ENCODE measurements at regions not wholly inside any gene's neighbourhood (a gene's known extent, or its start where the extent isn't known, plus 50 kb on each side); places are given as distances from the start of the nearest gene placed in this dataset.

DNA sequence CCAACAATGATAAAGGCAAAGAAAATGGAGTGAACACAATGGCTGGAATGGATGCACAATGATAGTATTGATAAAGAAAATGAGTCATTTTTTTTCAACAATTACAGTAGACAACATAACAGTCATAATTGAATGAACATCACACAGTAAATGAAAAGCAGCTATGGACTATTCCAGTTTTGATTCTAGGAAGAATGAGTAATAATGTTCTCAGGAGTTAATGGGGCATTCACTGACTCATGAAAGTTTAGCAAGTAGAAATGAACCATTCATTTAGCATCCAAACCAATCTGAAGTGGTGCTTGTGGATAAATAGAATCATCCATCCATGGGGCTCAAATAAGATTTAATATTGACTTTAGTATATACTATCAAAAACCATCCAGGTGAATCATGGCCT, 1029.5 kb upstream of the GJE1 start:
- intact Hi-C loops (cut with DNase I): no loop called here
- Histone ChIP-seq H3K9me3 (no peaks in the 10 kb centered on the region), H3K4me3 (no peak overlapping the region), H3K27me3 (no peaks in the 10 kb centered on the region), H3K4me1 (no peaks in the 10 kb centered on the region), H3K36me3 (no peaks in the 10 kb centered on the region), H3K27ac (no peak overlapping the region)
- TF ChIP-seq CTCF (IDR thresholded peaks at IDR 0.05) (no peak), POLR2A (IDR thresholded peaks at IDR 0.05) (no peak)
- no peak for DNase-seq

- TF ChIP-seq CTCF (IDR thresholded peaks at IDR 0.05): no peak
- Histone ChIP-seq H3K9me3 (no peaks in the 10 kb centered on the region), H3K4me3 (no peak overlapping the region), H3K36me3 (no peaks in the 10 kb centered on the region), H3K27ac (no peak overlapping the region), H3K27me3 (no peaks in the 10 kb centered on the region), H3K4me1 (no peaks in the 10 kb centered on the region)
- WGBS, 2 donors: 69 to 78% methylated on average over 1 of the region's 1 CpG
- DNase-seq: no peak
- intact Hi-C loops (cut with DNase I): no loop called here
Measured at GRCh38 chr6:141097471-141097870, 1035.3 kb upstream of the GJE1 start.

DNA sequence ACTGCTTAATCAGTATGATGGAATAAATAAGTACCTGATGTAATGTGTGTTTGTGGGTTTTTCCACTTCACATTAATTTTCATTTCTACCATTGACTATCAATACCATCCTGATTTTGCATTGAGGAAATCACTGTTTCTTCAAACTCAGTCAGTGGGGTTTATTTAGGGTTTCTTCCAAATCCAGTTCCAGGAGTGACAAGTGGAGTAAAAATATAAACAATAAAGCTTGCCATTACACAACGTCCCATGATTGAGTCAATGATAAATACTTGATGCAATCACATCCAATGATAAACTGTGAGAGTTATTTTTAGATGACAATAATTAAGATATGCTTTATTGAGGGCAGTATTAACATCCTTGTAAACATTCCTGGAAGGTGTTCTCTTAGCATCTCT, 1037.4 kb upstream of the GJE1 start:
- Histone ChIP-seq H3K4me1 (no peaks in the 10 kb centered on the region), H3K27me3 (no peaks in the 10 kb centered on the region), H3K9me3 (no peaks in the 10 kb centered on the region), H3K36me3 (no peaks in the 10 kb centered on the region), H3K27ac (no peak overlapping the region), H3K4me3 (no peak overlapping the region)
- DNase-seq: no peak
- WGBS, 2 donors: 40 to 50% methylated on average over 1 of the region's 1 CpG
- TF ChIP-seq POLR2A (IDR thresholded peaks at IDR 0.05): no peak
- TF ChIP-seq CTCF (IDR thresholded peaks at IDR 0.05): no peak
- intact Hi-C loops (cut with DNase I): no loop called here

DNA sequence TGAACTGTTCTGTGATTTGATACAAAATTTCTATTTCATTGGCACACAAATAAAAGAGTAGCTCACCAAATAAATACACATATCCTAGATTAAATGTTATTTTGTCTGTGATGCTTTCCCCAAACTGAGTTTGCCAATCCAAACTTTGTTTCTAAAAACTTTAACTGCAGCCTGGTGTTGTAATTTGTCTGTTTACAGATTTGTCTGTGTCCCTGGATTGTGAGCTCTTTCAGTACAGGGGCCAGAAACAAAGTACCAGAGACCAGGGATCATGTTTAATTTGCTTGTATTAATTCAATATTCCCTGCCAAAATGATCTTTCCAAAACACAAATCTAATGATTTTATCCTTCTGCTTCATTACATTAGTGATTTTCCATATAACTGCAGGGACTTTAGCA, 1044.6 kb upstream of the GJE1 start:
- TF ChIP-seq POLR2A (IDR thresholded peaks at IDR 0.05) (no peak), CTCF (IDR thresholded peaks at IDR 0.05) (no peak)
- Histone ChIP-seq H3K27ac (no peak overlapping the region), H3K4me1 (no peaks in the 10 kb centered on the region), H3K36me3 (no peaks in the 10 kb centered on the region), H3K27me3 (no peaks in the 10 kb centered on the region), H3K4me3 (no peak overlapping the region), H3K9me3 (no peaks in the 10 kb centered on the region)
- DNase-seq: no peak
- intact Hi-C loops (cut with DNase I): no loop called here

GRCh38 chr6:141077355-141078333, 1055.1 kb upstream of the GJE1 start:
- no peak for DNase-seq
- no peaks in the 10 kb centered on the region for H3K27me3 ChIP-seq
- no peak overlapping the region for H3K4me3 ChIP-seq
- WGBS, 2 donors: 70 to 96% methylated on average over 5 to 6 of the region's 8 CpGs
- no peaks in the 10 kb centered on the region for H3K9me3 ChIP-seq
- no peaks in the 10 kb centered on the region for H3K36me3 ChIP-seq
- intact Hi-C loops (cut with DNase I): no loop called here
- H3K27ac ChIP-seq: no peak overlapping the region
- H3K4me1 ChIP-seq: no peaks in the 10 kb centered on the region
- TF ChIP-seq POLR2A (IDR thresholded peaks at IDR 0.05) (no peak), CTCF (IDR thresholded peaks at IDR 0.05) (no peak)
